ENCODE measurements at regions not wholly inside any gene's neighbourhood (a gene's known extent, or its start where the extent isn't known, plus 50 kb on each side); places are given as distances from the start of the nearest gene placed in this dataset.

- DNase-seq (ENCODE audit: low read depth in 4 of 4, low spot score in 3 of 4): no peak
Measured at GRCh38 chr12:94059394-94060368, 88.7 kb upstream of the PLXNC1 start.

GRCh38 chr12:94062194-94062593 is 86.2 kb upstream of the PLXNC1 start:
- DNase-seq (ENCODE audit: low read depth in 4 of 4, low spot score in 3 of 4): no peak

- DNase-seq (ENCODE audit: low read depth in 4 of 4, low spot score in 3 of 4): no peak
Measured at GRCh38 chr12:94062796-94063635, 85.4 kb upstream of the PLXNC1 start.

- no peak for DNase-seq (ENCODE audit: low read depth in 4 of 4, low spot score in 3 of 4)
Measured at GRCh38 chr12:94070520-94070919, 77.9 kb upstream of the PLXNC1 start.

- no peak for DNase-seq (ENCODE audit: low read depth in 4 of 4, low spot score in 3 of 4)
Measured at GRCh38 chr12:94071258-94071657, 77.1 kb upstream of the PLXNC1 start.

- DNase-seq (ENCODE audit: low read depth in 4 of 4, low spot score in 3 of 4): no peak
Measured at GRCh38 chr12:94073441-94074051, 74.8 kb upstream of the PLXNC1 start.

- DNase-seq (ENCODE audit: low read depth in 4 of 4, low spot score in 3 of 4): no peak
Measured at GRCh38 chr12:94074216-94074979, 74.0 kb upstream of the PLXNC1 start.

GRCh38 chr12:94074980-94075629 is 73.3 kb upstream of the PLXNC1 start:
- DNase-seq (ENCODE audit: low read depth in 4 of 4, low spot score in 3 of 4): peak in 3 of 4 donors; percentile 45 to 51 (median 50)

GRCh38 chr12:94077209-94077608 is 71.2 kb upstream of the PLXNC1 start:
- no peak for DNase-seq (ENCODE audit: low read depth in 4 of 4, low spot score in 3 of 4)

GRCh38 chr12:94078138-94078723 is 70.1 kb upstream of the PLXNC1 start:
- no peak for DNase-seq (ENCODE audit: low read depth in 4 of 4, low spot score in 3 of 4)

- no peak for DNase-seq (ENCODE audit: low read depth in 4 of 4, low spot score in 3 of 4)
Measured at GRCh38 chr12:94078736-94079509, 69.5 kb upstream of the PLXNC1 start.

- DNase-seq (ENCODE audit: low read depth in 4 of 4, low spot score in 3 of 4): no peak
Measured at GRCh38 chr12:94079566-94080340, 68.6 kb upstream of the PLXNC1 start.

- DNase-seq (ENCODE audit: low read depth in 4 of 4, low spot score in 3 of 4): no peak
Measured at GRCh38 chr12:94080341-94081009, 67.9 kb upstream of the PLXNC1 start.

- no peak for DNase-seq (ENCODE audit: low read depth in 4 of 4, low spot score in 3 of 4)
Measured at GRCh38 chr12:94082690-94083089, 65.7 kb upstream of the PLXNC1 start.

GRCh38 chr12:94089891-94090290 is 58.5 kb upstream of the PLXNC1 start:
- DNase-seq (ENCODE audit: low read depth in 4 of 4, low spot score in 3 of 4): no peak

- DNase-seq (ENCODE audit: low read depth in 4 of 4, low spot score in 3 of 4): no peak
Measured at GRCh38 chr12:94091624-94092023, 56.8 kb upstream of the PLXNC1 start.

- no peak for DNase-seq (ENCODE audit: low read depth in 4 of 4, low spot score in 3 of 4)
Measured at GRCh38 chr12:94092516-94093241, 55.7 kb upstream of the PLXNC1 start.

Measured in left renal pelvis (tissue), 4 donors.